ENCODE measurements at regions not wholly inside any gene's neighbourhood (a gene's known extent, or its start where the extent isn't known, plus 50 kb on each side); places are given as distances from the start of the nearest gene placed in this dataset.

- TF ChIP-seq TAF1 (IDR thresholded peaks at IDR 0.05; ENCODE audit: borderline replicate concordance, insufficient read depth, low read length) (no peak), SIN3A (IDR thresholded peaks at IDR 0.05; ENCODE audit: borderline replicate concordance, insufficient read depth, low read length) (no peak), FOXP2 (optimal IDR thresholded peaks at IDR 0.05; ENCODE audit: borderline replicate concordance, extremely low read depth, extremely low read length, insufficient read depth) (no peak), POLR2AphosphoS5 (IDR thresholded peaks at IDR 0.05; ENCODE audit: low read depth, low read length) (no peak)
- TF ChIP-seq, protein P1, sequence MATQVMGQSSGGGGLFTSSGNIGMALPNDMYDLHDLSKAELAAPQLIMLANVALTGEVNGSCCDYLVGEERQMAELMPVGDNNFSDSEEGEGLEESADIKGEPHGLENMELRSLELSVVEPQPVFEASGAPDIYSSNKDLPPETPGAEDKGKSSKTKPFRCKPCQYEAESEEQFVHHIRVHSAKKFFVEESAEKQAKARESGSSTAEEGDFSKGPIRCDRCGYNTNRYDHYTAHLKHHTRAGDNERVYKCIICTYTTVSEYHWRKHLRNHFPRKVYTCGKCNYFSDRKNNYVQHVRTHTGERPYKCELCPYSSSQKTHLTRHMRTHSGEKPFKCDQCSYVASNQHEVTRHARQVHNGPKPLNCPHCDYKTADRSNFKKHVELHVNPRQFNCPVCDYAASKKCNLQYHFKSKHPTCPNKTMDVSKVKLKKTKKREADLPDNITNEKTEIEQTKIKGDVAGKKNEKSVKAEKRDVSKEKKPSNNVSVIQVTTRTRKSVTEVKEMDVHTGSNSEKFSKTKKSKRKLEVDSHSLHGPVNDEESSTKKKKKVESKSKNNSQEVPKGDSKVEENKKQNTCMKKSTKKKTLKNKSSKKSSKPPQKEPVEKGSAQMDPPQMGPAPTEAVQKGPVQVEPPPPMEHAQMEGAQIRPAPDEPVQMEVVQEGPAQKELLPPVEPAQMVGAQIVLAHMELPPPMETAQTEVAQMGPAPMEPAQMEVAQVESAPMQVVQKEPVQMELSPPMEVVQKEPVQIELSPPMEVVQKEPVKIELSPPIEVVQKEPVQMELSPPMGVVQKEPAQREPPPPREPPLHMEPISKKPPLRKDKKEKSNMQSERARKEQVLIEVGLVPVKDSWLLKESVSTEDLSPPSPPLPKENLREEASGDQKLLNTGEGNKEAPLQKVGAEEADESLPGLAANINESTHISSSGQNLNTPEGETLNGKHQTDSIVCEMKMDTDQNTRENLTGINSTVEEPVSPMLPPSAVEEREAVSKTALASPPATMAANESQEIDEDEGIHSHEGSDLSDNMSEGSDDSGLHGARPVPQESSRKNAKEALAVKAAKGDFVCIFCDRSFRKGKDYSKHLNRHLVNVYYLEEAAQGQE (IDR thresholded peaks at IDR 0.05; ENCODE audit: insufficient read depth in 1 of 2, low read depth in 2 of 2, low read length in 2 of 2): no peak
Observed at GRCh38 chr7:94239661-94240234, 154.9 kb upstream of the COL1A2 start.

- TF ChIP-seq POLR2AphosphoS5 (IDR thresholded peaks at IDR 0.05; ENCODE audit: low read depth, low read length) (no peak), FOXP2 (optimal IDR thresholded peaks at IDR 0.05; ENCODE audit: borderline replicate concordance, extremely low read depth, extremely low read length, insufficient read depth) (no peak), SIN3A (IDR thresholded peaks at IDR 0.05; ENCODE audit: borderline replicate concordance, insufficient read depth, low read length) (no peak), TAF1 (IDR thresholded peaks at IDR 0.05; ENCODE audit: borderline replicate concordance, insufficient read depth, low read length) (no peak)
- TF ChIP-seq, protein P1 (IDR thresholded peaks at IDR 0.05; ENCODE audit: insufficient read depth in 1 of 2, low read depth in 2 of 2, low read length in 2 of 2): no peak
Observed at GRCh38 chr7:94240902-94241301, 153.8 kb upstream of the COL1A2 start.

DNA sequence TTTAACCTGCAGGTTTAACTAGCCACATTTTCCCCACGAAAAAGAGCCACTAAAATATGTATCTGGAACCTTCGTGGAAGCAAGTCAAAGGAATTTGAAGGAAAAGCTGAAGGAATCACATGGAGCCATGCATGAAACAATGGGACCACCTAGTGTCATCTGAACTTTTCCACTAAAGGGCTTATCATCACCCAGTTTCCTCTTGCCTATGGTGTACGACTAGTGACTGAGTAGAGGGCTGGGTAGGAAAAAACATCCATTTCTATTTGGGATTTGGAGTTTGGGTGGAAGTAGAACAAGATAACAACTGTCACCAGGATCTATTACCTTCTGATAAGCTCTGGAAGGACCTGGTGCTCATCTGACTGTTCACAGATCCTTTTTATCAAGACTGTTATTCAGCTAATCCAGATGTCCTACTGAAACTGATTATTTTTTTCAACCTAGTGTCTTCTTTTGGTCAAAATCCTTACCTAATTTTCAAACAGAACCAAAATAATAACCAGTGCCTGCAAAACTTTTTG is 153.2 kb upstream of the COL1A2 start:
- TF ChIP-seq, protein P1 (IDR thresholded peaks at IDR 0.05; ENCODE audit: insufficient read depth in 1 of 2, low read depth in 2 of 2, low read length in 2 of 2): no peak
- no peak for TF ChIP-seq TAF1 (IDR thresholded peaks at IDR 0.05; ENCODE audit: borderline replicate concordance, insufficient read depth, low read length)
- no peak for TF ChIP-seq FOXP2 (optimal IDR thresholded peaks at IDR 0.05; ENCODE audit: borderline replicate concordance, extremely low read depth, extremely low read length, insufficient read depth)
- TF ChIP-seq SIN3A (IDR thresholded peaks at IDR 0.05; ENCODE audit: borderline replicate concordance, insufficient read depth, low read length): no peak
- no peak for TF ChIP-seq POLR2AphosphoS5 (IDR thresholded peaks at IDR 0.05; ENCODE audit: low read depth, low read length)

DNA sequence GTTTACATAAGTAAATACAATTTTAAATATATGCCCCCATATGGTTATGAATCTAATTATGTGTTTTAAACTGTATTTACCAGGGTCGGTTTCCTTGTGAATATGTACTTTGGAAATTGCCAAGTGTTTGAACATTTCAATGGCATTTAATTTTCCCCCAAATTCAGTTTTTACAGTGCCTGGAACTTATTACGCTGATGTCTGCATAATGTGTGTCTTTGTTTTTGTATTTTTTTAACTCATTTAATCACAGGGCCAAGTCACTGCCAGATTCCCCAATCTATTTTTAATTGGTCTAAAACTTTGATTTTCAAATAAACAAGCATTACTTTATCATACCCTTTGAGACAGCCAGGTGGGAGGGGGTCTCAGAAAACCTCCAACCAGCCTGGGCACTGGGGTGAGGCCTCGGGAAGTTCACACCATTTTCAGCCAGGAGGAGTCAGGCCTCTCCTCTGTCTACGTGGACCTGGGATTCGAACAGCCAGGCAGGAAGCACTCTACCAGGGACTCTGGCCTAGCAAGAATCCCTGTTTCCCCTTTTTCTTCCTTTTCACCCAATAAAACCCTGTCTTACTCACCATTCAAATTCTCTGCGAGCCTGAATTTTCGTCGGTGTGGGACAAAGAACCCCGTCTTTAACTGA is 151.5 kb upstream of the COL1A2 start:
- no peak for TF ChIP-seq POLR2AphosphoS5 (IDR thresholded peaks at IDR 0.05; ENCODE audit: low read depth, low read length)
- no peak for TF ChIP-seq SIN3A (IDR thresholded peaks at IDR 0.05; ENCODE audit: borderline replicate concordance, insufficient read depth, low read length)
- TF ChIP-seq, protein P1 (IDR thresholded peaks at IDR 0.05; ENCODE audit: insufficient read depth in 1 of 2, low read depth in 2 of 2, low read length in 2 of 2): no peak
- no peak for TF ChIP-seq TAF1 (IDR thresholded peaks at IDR 0.05; ENCODE audit: borderline replicate concordance, insufficient read depth, low read length)
- no peak for TF ChIP-seq FOXP2 (optimal IDR thresholded peaks at IDR 0.05; ENCODE audit: borderline replicate concordance, extremely low read depth, extremely low read length, insufficient read depth)

All from PFSK-1 (cell line).